HL-60 (cell line): ENCODE measurements at regions not wholly inside any gene's neighbourhood (a gene's known extent, or its start where the extent isn't known, plus 50 kb on each side); places are given as distances from the start of the nearest gene placed in this dataset.

Experiments used
- DNase-seq, 2 experiments: peaks; one replicate each; pipeline ENCODE4 v3.0.0-alpha.2; 2010 to 2020; ENCODE audit warnings: low read depth in 1 of 2, low spot score in 1 of 2
- H3K27ac ChIP-seq: fragments of 250-450 bp; sonication (Bioruptor Pico); replicated peaks from 2 replicates; pipeline ENCODE4 v1.5.1; 2020; ENCODE audit warnings: mild to moderate bottlenecking, moderate library complexity
- H3K27me3 ChIP-seq: fragments of 250-450 bp; sonication (Bioruptor Pico); 2 replicates; pipeline ENCODE4 v1.5.1; 2021; ENCODE audit warnings: mild to moderate bottlenecking, moderate library complexity; ENCODE audit not compliant: insufficient read depth, poor library complexity, severe bottlenecking
- H3K4me3 ChIP-seq: replicated peaks from 2 replicates; pipeline ENCODE4 v1.5.1; 2011; ENCODE audit warnings: mild to moderate bottlenecking, control low read depth, low read length; ENCODE audit not compliant: insufficient read depth
- CTCF ChIP-seq: IDR thresholded peaks from one replicate; pipeline ENCODE4 v1.5.1; 2011; ENCODE audit warnings: low read length, control low read depth, inconsistent platforms; ENCODE audit not compliant: insufficient read depth
- GABPA ChIP-seq: IDR thresholded peaks from 2 replicates; pipeline ENCODE4 v1.6.1; 2012; ENCODE audit warnings: low read depth
- POLR2AphosphoS5 ChIP-seq: IDR thresholded peaks from 2 replicates; pipeline ENCODE4 v1.6.1; 2012; ENCODE audit warnings: low read depth
- REST ChIP-seq: IDR thresholded peaks from 2 replicates; pipeline ENCODE4 v1.6.1; 2012; ENCODE audit warnings: low read depth; ENCODE audit not compliant: insufficient replicate concordance
- SPI1 ChIP-seq: IDR thresholded peaks from 2 replicates; pipeline ENCODE4 v1.6.1; 2012; ENCODE audit warnings: low read depth, mild to moderate bottlenecking, borderline replicate concordance

GRCh38 chr6:74642101-74642500, 563.8 kb downstream of the COL12A1 start:
- Histone ChIP-seq H3K27me3 (no peaks in the 10 kb centered on the region), H3K4me3 (no peak overlapping the region), H3K27ac (no peak overlapping the region)
- TF ChIP-seq GABPA (no peak), CTCF (no peak), SPI1 (no peak), REST (no peak), POLR2AphosphoS5 (no peak)
- no peak for DNase-seq

- no peak overlapping the region for H3K4me3 ChIP-seq
- H3K27ac ChIP-seq: no peak overlapping the region
- no peaks in the 10 kb centered on the region for H3K27me3 ChIP-seq
- no peak for DNase-seq
- no peak for TF ChIP-seq CTCF
- no peak for TF ChIP-seq SPI1
- TF ChIP-seq REST: no peak
- no peak for TF ChIP-seq POLR2AphosphoS5
- no peak for TF ChIP-seq GABPA
Observed at GRCh38 chr6:74638412-74638811, 567.4 kb downstream of the COL12A1 start.

GRCh38 chr6:74632196-74632875, 573.5 kb downstream of the COL12A1 start:
- DNase-seq: no peak
- H3K27ac ChIP-seq: no peak overlapping the region
- no peak overlapping the region for H3K4me3 ChIP-seq
- no peaks in the 10 kb centered on the region for H3K27me3 ChIP-seq
- TF ChIP-seq GABPA (no peak), POLR2AphosphoS5 (no peak), REST (no peak), CTCF (no peak), SPI1 (no peak)
